H1 (cell line): ENCODE measurements at regions not wholly inside any gene's neighbourhood (a gene's known extent, or its start where the extent isn't known, plus 50 kb on each side); places are given as distances from the start of the nearest gene placed in this dataset.

ENCODE experiments used
- CTCF ChIA-PET: fragments of 300-600 bp; sonication (Branson Sonifier 250); formaldehyde crosslinking; loops from one replicate; lab custom pipeline; 2021; ENCODE audit not compliant: partially characterized antibody; lab: Charles Lee
- POLR2A ChIA-PET: fragments of 300-600 bp; sonication (Branson Sonifier 250); formaldehyde crosslinking; loops from one replicate; lab custom pipeline; 2021; ENCODE audit warnings: inconsistent platforms; ENCODE audit not compliant: partially characterized antibody; lab: Charles Lee
- DNase-seq, 2 experiments: peaks; one replicate each; pipeline versions ENCODE4 v3.0.0 to v3.0.0-alpha.2; 2010 to 2022; ENCODE audit warnings: low spot score in 2 of 2, low read depth in 1 of 2, mixed read lengths in 1 of 2
- FAIRE-seq: peaks from 2 replicates; lab custom pipeline; 2011; peaks lifted over from hg19 to GRCh38; lab: Jason Lieb, UNC
- H2AFZ ChIP-seq: 2 replicates; pipeline ENCODE4 v1.8.1; 2012; ENCODE audit warnings: low read length, inconsistent platforms
- H2AK5ac ChIP-seq: 2 replicates; pipeline ENCODE4 v1.6.1; 2013; ENCODE audit warnings: low read depth, low read length
- H2BK120ac ChIP-seq: replicated peaks from 2 replicates; pipeline ENCODE3; 2013; ENCODE audit warnings: low read depth, low read length, inconsistent platforms
- H2BK12ac ChIP-seq: 2 replicates; pipeline ENCODE4 v1.6.1; 2013; ENCODE audit warnings: low read depth, low read length
- H2BK15ac ChIP-seq: 2 replicates; pipeline ENCODE4 v1.6.1; 2013; ENCODE audit warnings: low read length
- H2BK20ac ChIP-seq: 2 replicates; pipeline ENCODE4 v1.6.1; 2013; ENCODE audit warnings: low read length
- H2BK5ac ChIP-seq: 2 replicates; pipeline ENCODE4 v1.6.1; 2013; ENCODE audit warnings: low read depth, low read length
- H3K14ac ChIP-seq: 2 replicates; pipeline ENCODE4 v1.6.1; 2013; ENCODE audit warnings: inconsistent platforms; ENCODE audit not compliant: insufficient read length
- H3K18ac ChIP-seq: 2 replicates; pipeline ENCODE4 v1.6.1; 2013; ENCODE audit warnings: low read length; ENCODE audit errors: extremely low read depth
- H3K23ac ChIP-seq: 2 replicates; pipeline ENCODE4 v1.6.1; 2013; ENCODE audit warnings: inconsistent platforms; ENCODE audit not compliant: insufficient read length
- H3K23me2 ChIP-seq: 2 replicates; pipeline ENCODE4 v1.6.1; 2013; ENCODE audit warnings: low read depth, low read length
- H3K27ac ChIP-seq: 2 replicates; pipeline ENCODE4 v1.6.1; 2011; ENCODE audit warnings: low read depth, low read length, inconsistent platforms
- H3K27me3 ChIP-seq, 4 experiments: replicated peaks in 1 of 4; 1 replicate in 1 of 4; 2 replicates in 3 of 4; pipeline versions ENCODE4 v1.6.1 to v1.8.1; 2011 to 2013; ENCODE audit warnings: low read length in 3 of 4, mild to moderate bottlenecking in 3 of 4, inconsistent platforms in 2 of 4, mixed read lengths in 2 of 4, moderate library complexity in 1 of 4; ENCODE audit not compliant: control insufficient read depth in 3 of 4, insufficient read depth in 3 of 4; ENCODE audit errors: extremely low read depth in 1 of 4
- H3K36me3 ChIP-seq, 4 experiments: 2 replicates each; pipeline versions ENCODE4 v1.6.1 to v1.8.1; 2011 to 2013; ENCODE audit warnings: mild to moderate bottlenecking in 4 of 4, low read length in 3 of 4, moderate library complexity in 2 of 4, control low read depth in 1 of 4, inconsistent platforms in 1 of 4; ENCODE audit not compliant: insufficient read depth in 4 of 4, control insufficient read depth in 2 of 4
- H3K4ac ChIP-seq: replicated peaks from 2 replicates; pipeline ENCODE3; 2013; ENCODE audit warnings: low read length, low read depth, mixed read lengths, inconsistent platforms; ENCODE audit not compliant: insufficient read length
- H3K4me1 ChIP-seq, 4 experiments: replicated peaks in 1 of 4; 1 replicate in 1 of 4; 2 replicates in 3 of 4; pipeline versions ENCODE4 v1.6.1 to v1.8.1; 2011 to 2013; ENCODE audit warnings: low read length in 3 of 4, inconsistent platforms in 2 of 4, mixed read lengths in 1 of 4; ENCODE audit not compliant: insufficient read depth in 4 of 4, control insufficient read depth in 3 of 4
- H3K4me2 ChIP-seq, 2 experiments: 2 replicates each; pipeline versions ENCODE4 v1.6.1 to v1.8.1; 2011 to 2013; ENCODE audit warnings: low read depth in 2 of 2, low read length in 2 of 2, control low read depth in 1 of 2, inconsistent platforms in 1 of 2, mild to moderate bottlenecking in 1 of 2; ENCODE audit not compliant: insufficient read depth in 1 of 2
- H3K4me3 ChIP-seq, 4 experiments: fragments of 200-600, 300-600 bp in 1 of 4; sonication (generic), shearing (Covaris generic), sonication (Bioruptor Twin) in 1 of 4; 2 replicates each; pipeline versions ENCODE4 v1.5.1 to v1.8.1; 2011 to 2016; ENCODE audit warnings: low read length in 4 of 4, low read depth in 3 of 4, control low read depth in 2 of 4, inconsistent platforms in 2 of 4, mild to moderate bottlenecking in 2 of 4, mixed read lengths in 1 of 4, moderate library complexity in 1 of 4; ENCODE audit not compliant: insufficient read depth in 2 of 4; ENCODE audit errors: extremely low read depth in 1 of 4
- H3K56ac ChIP-seq: replicated peaks from 2 replicates; pipeline ENCODE3; 2013; ENCODE audit warnings: low read depth, mild to moderate bottlenecking, mixed read lengths, low read length, inconsistent platforms; ENCODE audit not compliant: insufficient read length
- H3K79me1 ChIP-seq: 2 replicates; pipeline ENCODE4 v1.6.1; 2013; ENCODE audit warnings: low read depth, low read length, control low read depth
- H3K79me2 ChIP-seq, 2 experiments: 2 replicates each; pipeline versions ENCODE4 v1.6.1 to v1.8.1; 2012 to 2013; ENCODE audit warnings: low read length in 2 of 2, mild to moderate bottlenecking in 2 of 2, inconsistent platforms in 1 of 2; ENCODE audit not compliant: insufficient read depth in 2 of 2, control insufficient read depth in 1 of 2
- H3K9ac ChIP-seq, 4 experiments: replicated peaks in 1 of 4; 1 replicate in 1 of 4; 2 replicates in 3 of 4; pipeline versions ENCODE4 v1.6.1 to v1.8.1; 2011 to 2013; ENCODE audit warnings: low read depth in 3 of 4, low read length in 3 of 4, control low read depth in 2 of 4, mild to moderate bottlenecking in 2 of 4, moderate library complexity in 2 of 4, inconsistent platforms in 1 of 4; ENCODE audit errors: extremely low read depth in 1 of 4
- H3K9me3 ChIP-seq, 2 experiments: 2 replicates each; pipeline versions ENCODE4 v1.6.1 to v1.8.1; 2012 to 2013; ENCODE audit warnings: mild to moderate bottlenecking in 2 of 2, moderate library complexity in 2 of 2, control low read depth in 1 of 2, inconsistent platforms in 1 of 2, low read depth in 1 of 2, low read length in 1 of 2, mixed read lengths in 1 of 2; ENCODE audit not compliant: insufficient read depth in 2 of 2
- H4K20me1 ChIP-seq, 2 experiments: replicated peaks in 1 of 2; 2 replicates each; pipeline versions ENCODE3 to v1.8.1; 2011 to 2013; ENCODE audit warnings: inconsistent platforms in 2 of 2, low read length in 2 of 2, mild to moderate bottlenecking in 1 of 2; ENCODE audit not compliant: insufficient read depth in 2 of 2, control insufficient read depth in 1 of 2
- H4K5ac ChIP-seq: 2 replicates; pipeline ENCODE4 v1.6.1; 2013; ENCODE audit warnings: low read length, low read depth, mixed read lengths, inconsistent platforms; ENCODE audit not compliant: insufficient read length
- H4K8ac ChIP-seq: 2 replicates; pipeline ENCODE4 v1.8.0; 2013; ENCODE audit warnings: mild to moderate bottlenecking, moderate library complexity, low read length, inconsistent platforms; ENCODE audit not compliant: insufficient read depth; ENCODE audit errors: extremely low read depth
- H4K91ac ChIP-seq: replicated peaks from 2 replicates; pipeline ENCODE3; 2013; ENCODE audit warnings: low read length, mixed read lengths, inconsistent platforms; ENCODE audit not compliant: insufficient read length
- CBX8 ChIP-seq: fragments of 300-800, 300-1000 bp; sonication (generic); IDR thresholded peaks from 2 replicates; pipeline ENCODE4 v1.7.1; 2016; ENCODE audit warnings: low read depth, low read length, borderline replicate concordance
- CHD1 ChIP-seq: IDR thresholded peaks from 2 replicates; pipeline ENCODE4 v1.6.1; 2012; ENCODE audit warnings: low read depth, low read length, improper control_type of control experiment
- CTBP2 ChIP-seq: IDR thresholded peaks from 2 replicates; pipeline ENCODE4 v1.7.0; 2011; ENCODE audit warnings: borderline replicate concordance, mild to moderate bottlenecking, moderate library complexity, mixed read lengths, low read length; ENCODE audit not compliant: insufficient read depth, insufficient read length
- E2F6 ChIP-seq: IDR thresholded peaks from 2 replicates; pipeline ENCODE4 v1.6.1; 2012; ENCODE audit warnings: inconsistent platforms
- KDM1A ChIP-seq: fragments of 200-600, 300-600 bp; sonication (generic); IDR thresholded peaks from 2 replicates; pipeline ENCODE4 v1.7.1; 2016; ENCODE audit warnings: mild to moderate bottlenecking, low read length, borderline replicate concordance
- NRF1 ChIP-seq: IDR thresholded peaks from 2 replicates; pipeline ENCODE4 v1.6.1; 2011; ENCODE audit warnings: mild to moderate bottlenecking, low read depth, low read length, improper control_type of control experiment
- RXRA ChIP-seq: IDR thresholded peaks from 2 replicates; pipeline ENCODE4 v1.6.1; 2011; ENCODE audit warnings: low read depth, mild to moderate bottlenecking, low read length, moderate library complexity; ENCODE audit not compliant: insufficient read depth
- SAP30 ChIP-seq: fragments of 300-600 bp; sonication (generic); IDR thresholded peaks from 2 replicates; pipeline ENCODE4 v1.7.1; 2012; ENCODE audit warnings: low read length, moderate library complexity, mild to moderate bottlenecking, inconsistent platforms; ENCODE audit not compliant: insufficient read depth, insufficient replicate concordance
- SIRT6 ChIP-seq: IDR thresholded peaks from one replicate; pipeline ENCODE4 v1.7.1; 2012; ENCODE audit warnings: low read length, inconsistent platforms
- TAF7 ChIP-seq: optimal IDR thresholded peaks from 2 replicates; pipeline ENCODE3; 2011; ENCODE audit warnings: low read depth, mild to moderate bottlenecking, inconsistent platforms, low read length, moderate library complexity, borderline replicate concordance
- TCF12 ChIP-seq: IDR thresholded peaks from 2 replicates; pipeline ENCODE4 v1.6.1; 2011; ENCODE audit warnings: low read depth, mild to moderate bottlenecking, low read length
- WGBS, 2 experiments: shearing (Covaris generic) in 1 of 2; methylation state at CpG; one replicate each; pipeline versions ENCODE4 v1.1.6 to v1.1.7; 2013 to 2015; ENCODE audit warnings: low lambda C conversion rate in 2 of 2, mixed read lengths in 2 of 2, inconsistent platforms in 1 of 2, low coverage in 1 of 2, missing lambda C conversion rate in 1 of 2; ENCODE audit not compliant: insufficient replicate concordance in 2 of 2, insufficient coverage in 1 of 2, insufficient read length in 1 of 2; ENCODE audit errors: extremely low coverage in 1 of 2, missing lambda C conversion rate in 1 of 2; 5-methylcytosine and 5-hydroxymethylcytosine counted together

- Histone ChIP-seq H3K4me3 (no peak overlapping the region), H3K27me3 (no peaks in the 10 kb centered on the region), H3K23ac (no peak overlapping the region), H4K8ac (no peak overlapping the region), H3K23me2 (no peaks in the 10 kb centered on the region), H2AFZ (no peak overlapping the region), H3K27ac (no peak overlapping the region), H2BK15ac (no peak overlapping the region), H2BK5ac (no peak overlapping the region), H3K9me3 (peaks cover 9 to 14% of the 10 kb centered on the region in 2 experiments; a peak in 3 of 4 replicates), H3K4ac (no peak overlapping the region), H4K91ac (no peak overlapping the region), H3K56ac (no peak overlapping the region), H3K18ac (no peak overlapping the region), H4K5ac (no peak overlapping the region), H3K14ac (no peak overlapping the region), H2BK120ac (no peak overlapping the region), H3K4me2 (no peak overlapping the region), H3K9ac (no peak overlapping the region), H3K79me1 (no peaks in the 10 kb centered on the region), H2AK5ac (no peak overlapping the region), H2BK20ac (no peak overlapping the region), H3K79me2 (no peaks in the 10 kb centered on the region), H3K36me3 (no peaks in the 10 kb centered on the region; a peak in 1 of 8 replicates), H2BK12ac (no peak overlapping the region), H4K20me1 (no peaks in the 10 kb centered on the region), H3K4me1 (no peaks in the 10 kb centered on the region)
- POLR2A ChIA-PET: no interaction called here
- CTCF ChIA-PET: interaction anchor here (1.4 kb wide), 1 partner anchor 47 kb away, joined by 5 read pairs; no protein-coding TSS in a partner anchor
- 86% methylated on average over 3 of the region's 3 CpGs; no CpG with 5 or more reads in 1 of the 2 experiments for WGBS, 2 experiments
- DNase-seq: no peak
- no peak for FAIRE-seq
- TF ChIP-seq CTBP2: no peak
- no peak for TF ChIP-seq RXRA
- no peak for TF ChIP-seq E2F6
- TF ChIP-seq TCF12: no peak
- TF ChIP-seq NRF1: no peak
- TF ChIP-seq CHD1: no peak
- no peak for TF ChIP-seq SIRT6
- no peak for TF ChIP-seq SAP30
- no peak for TF ChIP-seq TAF7
- no peak for TF ChIP-seq KDM1A
- no peak for TF ChIP-seq CBX8
Observed at GRCh38 chr5:91595424-91595823, 212.3 kb upstream of the ARRDC3 start.
